CD14-positive monocyte (primary cell): ENCODE measurements at regions not wholly inside any gene's neighbourhood (a gene's known extent, or its start where the extent isn't known, plus 50 kb on each side); places are given as distances from the start of the nearest gene placed in this dataset.

Experiments
- DNase-seq, 3 donors: peaks; one replicate each; pipeline ENCODE4 v3.0.0-alpha.2; 2011 to 2022
- H2AFZ ChIP-seq: 2 replicates; pipeline ENCODE4 v1.6.0; 2012; ENCODE audit warnings: mild to moderate bottlenecking, low read depth, low read length, inconsistent platforms; ENCODE audit not compliant: insufficient read depth, poor library complexity, severe bottlenecking
- H3K27ac ChIP-seq, 2 donors: 1 replicate in 1 of 2; 2 replicates in 1 of 2; pipeline ENCODE4 v1.5.1; 2012 to 2013; ENCODE audit warnings: low read length in 2 of 2, control low read depth in 1 of 2, inconsistent platforms in 1 of 2, low read depth in 1 of 2, mild to moderate bottlenecking in 1 of 2
- H3K27me3 ChIP-seq, 2 donors: one replicate each; pipeline versions ENCODE4 v1.6.0 to v1.6.1; 2011 to 2013; ENCODE audit warnings: low read length in 2 of 2; ENCODE audit not compliant: control insufficient read depth in 2 of 2, insufficient read depth in 2 of 2
- H3K36me3 ChIP-seq, 2 donors: replicated peaks in 1 of 2; 1 replicate in 1 of 2; 2 replicates in 1 of 2; pipeline versions ENCODE4 v1.5.1 to v1.6.1; 2012 to 2013; ENCODE audit warnings: low read length in 2 of 2, control low read depth in 1 of 2, inconsistent platforms in 1 of 2, mild to moderate bottlenecking in 1 of 2; ENCODE audit not compliant: insufficient read depth in 2 of 2, control insufficient read depth in 1 of 2
- H3K4me1 ChIP-seq, 2 donors: 1 replicate in 1 of 2; 2 replicates in 1 of 2; pipeline versions ENCODE4 v1.5.1 to v1.6.1; 2012 to 2013; ENCODE audit warnings: low read length in 2 of 2, control low read depth in 1 of 2, inconsistent platforms in 1 of 2, mild to moderate bottlenecking in 1 of 2, moderate library complexity in 1 of 2; ENCODE audit not compliant: insufficient read depth in 2 of 2, control insufficient read depth in 1 of 2
- H3K4me2 ChIP-seq: replicated peaks from 2 replicates; pipeline ENCODE3; 2012; ENCODE audit warnings: low read length, moderate library complexity, mild to moderate bottlenecking; ENCODE audit not compliant: poor library complexity, severe bottlenecking; ENCODE audit errors: extremely low read depth
- H3K4me3 ChIP-seq, 3 experiments: fragments of 200-600 bp in 1 of 3; sonication (generic) in 1 of 3; replicated peaks in 1 of 3; 1 replicate in 2 of 3; 2 replicates in 1 of 3; pipeline ENCODE4 v1.5.1; 2011 to 2013; ENCODE audit warnings: low read length in 3 of 3, mild to moderate bottlenecking in 3 of 3, control low read depth in 2 of 3, low read depth in 2 of 3, inconsistent platforms in 1 of 3, moderate library complexity in 1 of 3
- H3K79me2 ChIP-seq: 2 replicates; pipeline ENCODE4 v1.6.0; 2012; ENCODE audit warnings: mild to moderate bottlenecking, control low read depth, inconsistent platforms, low read length, moderate library complexity; ENCODE audit not compliant: insufficient read depth
- H3K9ac ChIP-seq: 2 replicates; pipeline ENCODE4 v1.6.0; 2017; ENCODE audit warnings: low read length, mild to moderate bottlenecking; ENCODE audit not compliant: insufficient read depth, poor library complexity, severe bottlenecking
- H3K9me3 ChIP-seq, 2 donors: replicated peaks in 1 of 2; 1 replicate in 1 of 2; 2 replicates in 1 of 2; pipeline versions ENCODE4 v1.5.1 to v1.6.1; 2012 to 2013; ENCODE audit warnings: low read length in 2 of 2, control low read depth in 1 of 2; ENCODE audit not compliant: control insufficient read depth in 1 of 2, insufficient read depth in 1 of 2
- H4K20me1 ChIP-seq: 2 replicates; pipeline ENCODE4 v1.6.0; 2012; ENCODE audit warnings: mild to moderate bottlenecking, low read length, control low read depth, moderate library complexity; ENCODE audit not compliant: insufficient read depth
- H3K27ac Mint-ChIP-seq, 7 donors: one replicate each; pipeline ENCODE4 v1.8.0; 2020; ENCODE audit warnings: mild to moderate bottlenecking in 7 of 7, mixed read lengths in 7 of 7, moderate library complexity in 6 of 7, inconsistent platforms in 2 of 7
- H3K27me3 Mint-ChIP-seq, 3 donors: one replicate each; pipeline ENCODE4 v1.8.0; 2021 to 2022; ENCODE audit warnings: low read depth in 3 of 3, mild to moderate bottlenecking in 3 of 3, mixed read lengths in 3 of 3, moderate library complexity in 3 of 3, inconsistent platforms in 1 of 3
- H3K36me3 Mint-ChIP-seq, 2 donors: one replicate each; pipeline ENCODE4 v1.8.0; 2020; ENCODE audit warnings: mixed read lengths in 2 of 2, inconsistent platforms in 1 of 2, mild to moderate bottlenecking in 1 of 2
- H3K4me1 Mint-ChIP-seq: one replicate; pipeline ENCODE4 v1.8.0; 2020; ENCODE audit warnings: mild to moderate bottlenecking, mixed read lengths
- H3K4me3 Mint-ChIP-seq, 2 donors: one replicate each; pipeline ENCODE4 v1.8.0; 2020; ENCODE audit warnings: mild to moderate bottlenecking in 2 of 2, mixed read lengths in 2 of 2, moderate library complexity in 1 of 2
- H3K9me3 Mint-ChIP-seq, 7 donors: one replicate each; pipeline ENCODE4 v1.8.0; 2020 to 2022; ENCODE audit warnings: mixed read lengths in 7 of 7, mild to moderate bottlenecking in 6 of 7, moderate library complexity in 6 of 7, inconsistent platforms in 2 of 7
- CTCF ChIP-seq: fragments of 200-600 bp; IDR thresholded peaks from one replicate; pipeline ENCODE4 v1.8.0; 2022; ENCODE audit warnings: antibody characterized with exemption, mild to moderate bottlenecking
- WGBS: methylation state at CpG from one replicate; pipeline ENCODE4 v1.1.5; 2013; ENCODE audit warnings: missing lambda C conversion rate; ENCODE audit not compliant: insufficient coverage; 5-methylcytosine and 5-hydroxymethylcytosine counted together
- intact Hi-C, 2 donors: fragments of 100-400 bp; cut with micrococcal nuclease; formaldehyde crosslinking; loops; one replicate each; pipeline versions ENCODE4 v1.15.0 to v1.15.1; 2023

GRCh38 chr5:106730506-106730905, 940.2 kb downstream of the EFNA5 start:
- Histone ChIP-seq H4K20me1 (no peaks in the 10 kb centered on the region), H3K9ac (no peak overlapping the region), H3K27me3 (no peaks in the 10 kb centered on the region), H3K79me2 (no peaks in the 10 kb centered on the region), H3K27ac (no peak overlapping the region), H3K36me3 (no peaks in the 10 kb centered on the region), H3K4me3 (no peak overlapping the region), H3K4me1 (no peaks in the 10 kb centered on the region), H3K4me2 (no peak overlapping the region), H2AFZ (no peak overlapping the region), H3K9me3 (peaks cover 14 to 15% of the 10 kb centered on the region in 2 donors)
- intact Hi-C loops, result no loop called here
- TF ChIP-seq CTCF, result no peak
- Mint-ChIP-seq H3K36me3 (no peaks in the 10 kb centered on the region), H3K4me3 (no peak overlapping the region), H3K9me3 (peaks cover 11 to 29% (median 20%) of the 10 kb centered on the region in 7 donors), H3K4me1 (no peaks in the 10 kb centered on the region), H3K27ac (no peak overlapping the region), H3K27me3 (no peaks in the 10 kb centered on the region)
- no peak for DNase-seq
- WGBS, result 92% methylated on average over 1 of the region's 3 CpGs

- intact Hi-C loops, result no loop called here
- H3K4me3 Mint-ChIP-seq, result no peak overlapping the region
- H3K4me2 ChIP-seq, result no peak overlapping the region
These were observed 942.5 kb downstream of the EFNA5 start for GRCh38 chr5:106728208-106728607.

More at GRCh38 chr5:106728208-106728607, 942.5 kb downstream of the EFNA5 start:
- Histone ChIP-seq H3K36me3 (no peaks in the 10 kb centered on the region), H3K27me3 (no peaks in the 10 kb centered on the region), H2AFZ (no peak overlapping the region), H4K20me1 (no peaks in the 10 kb centered on the region), H3K9me3 (peaks cover 14 to 15% of the 10 kb centered on the region in 2 donors), H3K4me3 (no peak overlapping the region), H3K27ac (no peak overlapping the region), H3K9ac (no peak overlapping the region), H3K4me1 (no peaks in the 10 kb centered on the region), H3K79me2 (no peaks in the 10 kb centered on the region)
- DNase-seq, result no peak
- Mint-ChIP-seq H3K4me1 (no peaks in the 10 kb centered on the region), H3K9me3 (peaks cover 11 to 23% (median 14%) of the 10 kb centered on the region in 7 donors), H3K36me3 (no peaks in the 10 kb centered on the region), H3K27me3 (no peaks in the 10 kb centered on the region), H3K27ac (no peak overlapping the region)
- TF ChIP-seq CTCF, result no peak
- WGBS, result no CpG with 5 or more reads among the region's 4 CpGs
